C4-2B (cell line): ENCODE measurements at regions not wholly inside any gene's neighbourhood (a gene's known extent, or its start where the extent isn't known, plus 50 kb on each side); places are given as distances from the start of the nearest gene placed in this dataset.
"Not testable (repeated sequence)": the region's sequence is repeated elsewhere in the genome, so short reads cannot be mapped to it uniquely, and the experiment has no call there.

Source experiments
- H3K27ac ChIP-seq: fragments of 450-650 bp; 2 replicates; pipeline ENCODE4 v1.5.1; 2017
- CTCF ChIP-seq: fragments of 450-650 bp; conservative IDR thresholded peaks from 2 replicates; pipeline ENCODE4 v1.5.1; 2017; ENCODE audit warnings: mild to moderate bottlenecking
- ZFX ChIP-seq: fragments of 450-650 bp; IDR thresholded peaks from 2 replicates; pipeline ENCODE4 v1.6.1; 2017

- H3K27ac ChIP-seq = no peak overlapping the region
- TF ChIP-seq ZFX = no peak
- TF ChIP-seq CTCF = no peak
Observed at GRCh38 chr16:17744921-17745572, 274.3 kb upstream of the XYLT1 start.

- H3K27ac ChIP-seq = no peak overlapping the region
Observed at GRCh38 chr16:17743578-17743977, 272.8 kb upstream of the XYLT1 start.

GRCh38 chr16:17743158-17743557 lies 272.4 kb upstream of the XYLT1 start:
- no peak overlapping the region for H3K27ac ChIP-seq
- TF ChIP-seq ZFX (no peak), CTCF (no peak)

More at GRCh38 chr16:17743578-17743977, 272.8 kb upstream of the XYLT1 start:
- TF ChIP-seq ZFX = no peak
- TF ChIP-seq CTCF = no peak

GRCh38 chr16:17735099-17735498 lies 264.3 kb upstream of the XYLT1 start:
- not testable (repeated sequence) for H3K27ac ChIP-seq

- no peak for TF ChIP-seq ZFX
- no peak for TF ChIP-seq CTCF
- no peak overlapping the region for H3K27ac ChIP-seq
Observed at GRCh38 chr16:17729820-17730219, 259.1 kb upstream of the XYLT1 start.

- TF ChIP-seq CTCF = no peak
- no peak for TF ChIP-seq ZFX
- no peak overlapping the region for H3K27ac ChIP-seq
Observed at GRCh38 chr16:17728196-17728595, 257.4 kb upstream of the XYLT1 start.

GRCh38 chr16:17724242-17724898 lies 253.6 kb upstream of the XYLT1 start:
- no peak overlapping the region for H3K27ac ChIP-seq
- no peak for TF ChIP-seq CTCF
- no peak for TF ChIP-seq ZFX
